ENCODE measurements at regions not wholly inside any gene's neighbourhood (a gene's known extent, or its start where the extent isn't known, plus 50 kb on each side); places are given as distances from the start of the nearest gene placed in this dataset.

DNA sequence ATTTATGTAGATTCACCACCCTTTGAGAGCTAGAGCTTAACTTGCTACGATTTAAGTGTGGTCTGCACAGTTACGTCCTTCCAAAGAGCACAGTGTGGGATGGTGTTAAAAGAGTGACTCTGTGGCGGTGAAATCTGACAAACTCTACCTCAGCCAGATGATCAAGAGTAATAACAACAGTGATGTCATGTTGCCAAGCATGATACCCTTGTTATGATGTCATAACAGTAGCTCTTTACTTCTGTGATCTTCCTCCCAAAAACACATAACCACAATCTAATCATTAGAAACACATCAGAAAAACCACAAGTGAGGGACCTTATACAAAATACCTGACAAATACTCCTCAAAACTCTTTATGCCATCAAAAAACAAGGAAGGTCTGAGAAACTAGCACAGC lies 649.3 kb downstream of the POM121L12 start:
- in situ Hi-C loops (cut with MboI) = no loop called here
- no peaks in the 10 kb centered on the region for H3K4me1 ChIP-seq (replicated peaks in 1 of 2; ENCODE audit: control insufficient read depth in 2 of 2, insufficient read depth in 2 of 2, low read length in 2 of 2)
- ChIA-PET CTCF (ENCODE audit: low intra/inter-chr PET ratio) (no interaction called here), POLR2A (no interaction called here)
- BruUV-seq (replicated peaks) = no TSS peak
- H3K4me3 ChIP-seq = no peak overlapping the region
- H3K9me3 ChIP-seq (replicated peaks; ENCODE audit: control insufficient read depth, insufficient read depth, low read depth, low read length) = 0 out of 2 replicates have a peak, but pooled peaks cover 2% of the 10 kb centered on the region
- ATAC-seq (no peak), FAIRE-seq (no peak), DNase-seq (ENCODE audit: extremely low read depth in 1 of 4, low spot score in 3 of 4) (no peak)
- no peak overlapping the region for H3K9ac ChIP-seq (ENCODE audit: insufficient read depth in 1 of 2, low read depth in 2 of 2, low read length in 2 of 2)
- no peaks in the 10 kb centered on the region for H3K79me2 ChIP-seq (ENCODE audit: control insufficient read depth, insufficient read depth, low read length)
- WGBS (ENCODE audit: insufficient coverage, low coverage, missing lambda C conversion rate) = 42% methylated on average over 3 of the region's 3 CpGs
- H4K20me1 ChIP-seq (replicated peaks; ENCODE audit: control insufficient read depth, insufficient read depth, low read length) = no peaks in the 10 kb centered on the region
- no peaks in the 10 kb centered on the region for H3K36me3 ChIP-seq (ENCODE audit: control insufficient read depth, insufficient read depth, low read length)
- intact Hi-C loops (cut with micrococcal nuclease) = no loop called here
- no peak overlapping the region for H3K4me2 ChIP-seq (ENCODE audit: insufficient read depth, low read length)
- no peak overlapping the region for H3K27ac ChIP-seq (ENCODE audit: extremely low read depth, low read depth, low read length)
- no peaks in the 10 kb centered on the region for H3K27me3 ChIP-seq (ENCODE audit: control insufficient read depth in 2 of 2, insufficient read depth in 2 of 2, low read length in 2 of 2)
- H3K9me1 ChIP-seq (ENCODE audit: control insufficient read depth, insufficient read depth, low read length) = no peaks in the 10 kb centered on the region
- H2AFZ ChIP-seq (ENCODE audit: low read depth, low read length) = no peak overlapping the region
- no peak for TF ChIP-seq RBM39 (optimal IDR thresholded peaks at IDR 0.05; ENCODE audit: low read depth, low read length)
- TF ChIP-seq MBD2 (IDR thresholded peaks at IDR 0.05; ENCODE audit: borderline replicate concordance, low read depth) = no peak
- TF ChIP-seq MGA (IDR thresholded peaks at IDR 0.05) = no peak
- TF ChIP-seq IRF2 (CRISPR knock-in tag; IDR thresholded peaks at IDR 0.05) = no peak
- no peak for TF ChIP-seq ZNF140 (CRISPR knock-in tag; IDR thresholded peaks at IDR 0.05)
- TF ChIP-seq ZNF584 (CRISPR knock-in tag; IDR thresholded peaks at IDR 0.05; ENCODE audit: low read depth) = no peak
- no peak for TF ChIP-seq MED1 (CRISPR knock-in tag; IDR thresholded peaks at IDR 0.05; ENCODE audit: borderline replicate concordance)
